ENCODE measurements at regions not wholly inside any gene's neighbourhood (a gene's known extent, or its start where the extent isn't known, plus 50 kb on each side); places are given as distances from the start of the nearest gene placed in this dataset.

DNA sequence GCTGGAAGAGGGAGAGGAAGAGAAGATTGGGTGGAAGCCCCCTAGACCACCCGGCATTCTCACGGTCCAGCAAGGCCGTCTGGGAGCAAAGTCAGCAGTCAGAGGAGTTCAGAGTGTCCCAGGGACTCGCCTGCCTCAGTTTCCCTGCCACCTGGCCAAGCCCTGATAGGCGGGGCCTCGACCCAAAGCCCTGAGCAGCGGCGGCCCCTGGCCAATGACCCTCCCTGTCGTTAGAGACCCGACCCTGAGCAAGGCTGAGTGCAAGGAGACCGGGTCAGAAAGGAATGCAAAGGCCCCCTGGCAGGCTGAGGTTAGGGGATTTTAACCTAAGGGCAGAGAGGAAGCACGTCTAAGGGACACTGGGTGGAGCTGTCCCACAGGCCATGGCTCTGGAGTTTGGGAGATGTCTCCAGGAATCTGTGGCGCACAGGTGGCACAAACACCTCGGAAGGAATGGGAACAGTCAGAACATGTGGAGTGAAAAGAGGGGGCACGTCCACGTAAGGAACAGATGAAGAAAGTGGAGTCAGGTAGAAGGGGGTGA lies 196.8 kb upstream of the PDE1C start:
- TF ChIP-seq, protein P1, sequence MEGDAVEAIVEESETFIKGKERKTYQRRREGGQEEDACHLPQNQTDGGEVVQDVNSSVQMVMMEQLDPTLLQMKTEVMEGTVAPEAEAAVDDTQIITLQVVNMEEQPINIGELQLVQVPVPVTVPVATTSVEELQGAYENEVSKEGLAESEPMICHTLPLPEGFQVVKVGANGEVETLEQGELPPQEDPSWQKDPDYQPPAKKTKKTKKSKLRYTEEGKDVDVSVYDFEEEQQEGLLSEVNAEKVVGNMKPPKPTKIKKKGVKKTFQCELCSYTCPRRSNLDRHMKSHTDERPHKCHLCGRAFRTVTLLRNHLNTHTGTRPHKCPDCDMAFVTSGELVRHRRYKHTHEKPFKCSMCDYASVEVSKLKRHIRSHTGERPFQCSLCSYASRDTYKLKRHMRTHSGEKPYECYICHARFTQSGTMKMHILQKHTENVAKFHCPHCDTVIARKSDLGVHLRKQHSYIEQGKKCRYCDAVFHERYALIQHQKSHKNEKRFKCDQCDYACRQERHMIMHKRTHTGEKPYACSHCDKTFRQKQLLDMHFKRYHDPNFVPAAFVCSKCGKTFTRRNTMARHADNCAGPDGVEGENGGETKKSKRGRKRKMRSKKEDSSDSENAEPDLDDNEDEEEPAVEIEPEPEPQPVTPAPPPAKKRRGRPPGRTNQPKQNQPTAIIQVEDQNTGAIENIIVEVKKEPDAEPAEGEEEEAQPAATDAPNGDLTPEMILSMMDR (IDR thresholded peaks at IDR 0.05 in 2 of 3, conservative IDR thresholded peaks at IDR 0.05 in 1 of 3; ENCODE audit: control insufficient read depth in 2 of 3, extremely low read depth in 1 of 3, insufficient read depth in 1 of 3, low read depth in 3 of 3, low read length in 3 of 3), result no peak
- TF ChIP-seq YY1 (IDR thresholded peaks at IDR 0.05; ENCODE audit: low read depth, low read length), result no peak
- TF ChIP-seq ZNF207 (IDR thresholded peaks at IDR 0.05; ENCODE audit: borderline replicate concordance), result no peak
